ENCODE measurements at regions not wholly inside any gene's neighbourhood (a gene's known extent, or its start where the extent isn't known, plus 50 kb on each side); places are given as distances from the start of the nearest gene placed in this dataset.

DNA sequence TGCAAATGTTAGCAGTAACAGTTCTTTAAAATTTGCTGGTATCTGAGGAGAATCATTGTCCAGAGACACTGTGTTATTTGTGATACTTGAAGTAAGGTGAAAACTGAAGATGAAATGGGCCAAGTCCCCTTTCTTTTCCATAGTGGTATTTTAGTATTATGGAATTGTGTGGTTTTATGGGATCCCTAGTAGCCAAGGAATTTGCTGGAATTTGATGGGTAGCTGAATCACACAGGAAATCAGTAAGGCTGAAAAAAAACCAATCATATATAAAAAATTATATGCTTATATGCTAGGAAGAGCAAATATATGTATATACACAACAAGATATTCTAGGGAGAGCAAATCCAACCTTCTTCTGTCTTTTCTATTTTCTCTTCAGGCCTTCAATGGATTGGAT lies 54.2 kb upstream of the TACR1 start:
- TF ChIP-seq POLR2A (IDR thresholded peaks at IDR 0.05) (no peak), CTCF (IDR thresholded peaks at IDR 0.05) (no peak), EP300 (IDR thresholded peaks at IDR 0.05) (no peak)

All from upper lobe of left lung (tissue), 4 donors.